HEK293 (cell line): ENCODE measurements at regions not wholly inside any gene's neighbourhood (a gene's known extent, or its start where the extent isn't known, plus 50 kb on each side); places are given as distances from the start of the nearest gene placed in this dataset.

ENCODE experiments used
- CTCF ChIA-PET: fragments of 350-600 bp; formaldehyde crosslinking; extraction: SDS; loops from one replicate; lab custom pipeline; 2021; ENCODE audit warnings: antibody characterized with exemption; lab: Yijun Ruan, JAX
- POLR2A ChIA-PET: fragments of 300-600 bp; formaldehyde crosslinking; extraction: SDS; loops from one replicate; lab custom pipeline; 2020; ENCODE audit warnings: antibody characterized with exemption, inconsistent platforms; lab: Yijun Ruan, JAX
- H3K27ac ChIP-seq: fragments of 200-500 bp; sonication (Bioruptor generic); 2 replicates; pipeline ENCODE4 v1.5.1; 2014; ENCODE audit warnings: low read depth, low read length, control low read depth, inconsistent platforms; ENCODE audit errors: extremely low read depth
- H3K36me3 ChIP-seq, 2 experiments: fragments of 200-500 bp in 1 of 2; sonication (Bioruptor generic) in 1 of 2; 1 replicate in 1 of 2; 2 replicates in 1 of 2; pipeline ENCODE4 v1.5.1; 2014 to 2017; ENCODE audit warnings: inconsistent platforms in 2 of 2, low read length in 2 of 2; ENCODE audit not compliant: control insufficient read depth in 2 of 2, insufficient read depth in 1 of 2
- H3K4me1 ChIP-seq: fragments of 200-500 bp; sonication (Bioruptor generic); 2 replicates; pipeline ENCODE4 v1.5.1; 2014; ENCODE audit warnings: mild to moderate bottlenecking, low read length, inconsistent platforms; ENCODE audit not compliant: control insufficient read depth, insufficient read depth
- H3K4me3 ChIP-seq: 2 replicates; pipeline ENCODE4 v1.5.1; 2011; ENCODE audit warnings: low read depth, mild to moderate bottlenecking, control low read depth, low read length, moderate library complexity
- H3K9me3 ChIP-seq: fragments of 200-500 bp; sonication (Bioruptor generic); 2 replicates; pipeline ENCODE4 v1.5.1; 2014; ENCODE audit warnings: low read depth, low read length, inconsistent platforms; ENCODE audit not compliant: control insufficient read depth, insufficient read depth
- GLI2 ChIP-seq: fragments of 450-650 bp; formaldehyde crosslinking; IDR thresholded peaks from 2 replicates; pipeline ENCODE4; 2017; ENCODE audit warnings: missing biosample characterization, missing genetic modification characterization, low read depth, borderline replicate concordance
- GLIS1 ChIP-seq: fragments of 450-650 bp; formaldehyde crosslinking; IDR thresholded peaks from 2 replicates; pipeline ENCODE4 v1.5.1; 2016; ENCODE audit warnings: missing biosample characterization, missing genetic modification characterization
- HOXC10 ChIP-seq: sonication (generic); formaldehyde crosslinking; IDR thresholded peaks from 2 replicates; pipeline ENCODE4 v1.8.1; 2023; ENCODE audit warnings: mild to moderate bottlenecking, missing genetic modification reagents
- MZF1 ChIP-seq: fragments of 450-650 bp; formaldehyde crosslinking; IDR thresholded peaks from 2 replicates; pipeline ENCODE4 v1.5.1; 2017; ENCODE audit warnings: missing biosample characterization, missing genetic modification characterization, borderline replicate concordance
- OSR2 ChIP-seq: fragments of 450-650 bp; formaldehyde crosslinking; IDR thresholded peaks from 2 replicates; pipeline ENCODE4 v1.5.1; 2016; ENCODE audit warnings: missing biosample characterization, missing genetic modification characterization
- SCRT2 ChIP-seq: fragments of 450-650 bp; formaldehyde crosslinking; IDR thresholded peaks from 2 replicates; pipeline ENCODE4 v1.5.1; 2016; ENCODE audit warnings: missing biosample characterization, missing genetic modification characterization
- SETDB1 ChIP-seq: IDR thresholded peaks from one replicate; pipeline ENCODE4 v1.6.1; 2017; ENCODE audit warnings: mild to moderate bottlenecking, low read length, moderate library complexity, mixed read lengths; ENCODE audit not compliant: insufficient read length
- SP7 ChIP-seq: fragments of 450-650 bp; formaldehyde crosslinking; IDR thresholded peaks from 2 replicates; pipeline ENCODE4 v1.5.1; 2016; ENCODE audit warnings: missing biosample characterization, missing genetic modification characterization
- ZBTB44 ChIP-seq: fragments of 450-650 bp; IDR thresholded peaks from 2 replicates; pipeline ENCODE4 v1.5.1; 2018; ENCODE audit warnings: missing biosample characterization, mild to moderate bottlenecking, missing genetic modification characterization
- ZFP41 ChIP-seq: fragments of 450-650 bp; formaldehyde crosslinking; IDR thresholded peaks from 2 replicates; pipeline ENCODE4 v1.5.1; 2016; ENCODE audit warnings: missing biosample characterization, missing genetic modification characterization, borderline replicate concordance
- ZNF184 ChIP-seq: fragments of 450-650 bp; IDR thresholded peaks from 2 replicates; pipeline ENCODE4 v1.5.1; 2018; ENCODE audit warnings: missing biosample characterization, mild to moderate bottlenecking, missing genetic modification characterization
- ZNF223 ChIP-seq: fragments of 450-650 bp; formaldehyde crosslinking; IDR thresholded peaks from 2 replicates; pipeline ENCODE4 v1.5.1; 2016; ENCODE audit warnings: missing biosample characterization, missing genetic modification characterization
- ZNF248 ChIP-seq: fragments of 450-650 bp; formaldehyde crosslinking; IDR thresholded peaks from 2 replicates; pipeline ENCODE4 v1.5.1; 2017; ENCODE audit warnings: missing biosample characterization, missing genetic modification characterization
- ZNF311 ChIP-seq: fragments of 450-650 bp; formaldehyde crosslinking; IDR thresholded peaks from 2 replicates; pipeline ENCODE4 v1.5.1; 2017; ENCODE audit warnings: missing biosample characterization, missing genetic modification characterization, borderline replicate concordance
- ZNF335 ChIP-seq: fragments of 450-650 bp; formaldehyde crosslinking; conservative IDR thresholded peaks from 2 replicates; pipeline ENCODE4 v1.5.1; 2016; ENCODE audit warnings: missing biosample characterization, missing genetic modification characterization
- ZNF398 ChIP-seq: fragments of 450-650 bp; formaldehyde crosslinking; IDR thresholded peaks from 2 replicates; pipeline ENCODE4 v1.5.1; 2017; ENCODE audit warnings: missing biosample characterization, missing genetic modification characterization
- ZNF548 ChIP-seq: fragments of 450-650 bp; formaldehyde crosslinking; IDR thresholded peaks from 2 replicates; pipeline ENCODE4 v1.5.1; 2016; ENCODE audit warnings: missing biosample characterization, missing genetic modification characterization
- ZNF558 ChIP-seq: fragments of 450-650 bp; formaldehyde crosslinking; IDR thresholded peaks from 2 replicates; pipeline ENCODE4 v1.5.1; 2016; ENCODE audit warnings: missing biosample characterization, missing genetic modification characterization
- ZNF571 ChIP-seq: fragments of 450-650 bp; formaldehyde crosslinking; IDR thresholded peaks from 2 replicates; pipeline ENCODE4 v1.5.0; 2017; ENCODE audit warnings: missing biosample characterization, missing genetic modification characterization
- ZNF580 ChIP-seq: fragments of 450-650 bp; formaldehyde crosslinking; IDR thresholded peaks from 2 replicates; pipeline ENCODE4 v1.5.1; 2016; ENCODE audit warnings: missing biosample characterization, missing genetic modification characterization
- ZNF629 ChIP-seq: fragments of 450-650 bp; formaldehyde crosslinking; IDR thresholded peaks from 2 replicates; pipeline ENCODE4 v1.5.1; 2017; ENCODE audit warnings: missing biosample characterization, missing genetic modification characterization
- ZNF639 ChIP-seq: fragments of 450-650 bp; formaldehyde crosslinking; IDR thresholded peaks from 2 replicates; pipeline ENCODE4 v1.5.1; 2016; ENCODE audit warnings: missing biosample characterization, missing genetic modification characterization
- ZNF701 ChIP-seq: fragments of 450-650 bp; formaldehyde crosslinking; IDR thresholded peaks from 2 replicates; pipeline ENCODE4 v1.5.1; 2016; ENCODE audit warnings: missing biosample characterization, missing genetic modification characterization
- ZNF704 ChIP-seq: fragments of 450-650 bp; formaldehyde crosslinking; IDR thresholded peaks from 2 replicates; pipeline ENCODE4 v1.5.1; 2016; ENCODE audit warnings: missing biosample characterization, missing genetic modification characterization
- ZNF707 ChIP-seq: fragments of 450-650 bp; formaldehyde crosslinking; IDR thresholded peaks from 2 replicates; pipeline ENCODE4 v1.5.1; 2016; ENCODE audit warnings: missing biosample characterization, missing genetic modification characterization
- ZNF791 ChIP-seq: fragments of 450-650 bp; formaldehyde crosslinking; IDR thresholded peaks from 2 replicates; pipeline ENCODE4 v1.5.1; 2016; ENCODE audit warnings: missing biosample characterization, missing genetic modification characterization
- ZNF837 ChIP-seq: fragments of 450-650 bp; formaldehyde crosslinking; IDR thresholded peaks from 2 replicates; pipeline ENCODE4 v1.5.1; 2016; ENCODE audit warnings: missing biosample characterization, missing genetic modification characterization
- ZSCAN23 ChIP-seq: fragments of 450-650 bp; formaldehyde crosslinking; IDR thresholded peaks from 2 replicates; pipeline ENCODE4 v1.5.1; 2016; ENCODE audit warnings: missing biosample characterization, missing genetic modification characterization

- TF ChIP-seq ZNF837, result no peak
- no peak for TF ChIP-seq ZNF335 (tag by site-specific recombination)
- 0 out of 2 replicates have a peak, but pooled peaks have one; percentile 10 for TF ChIP-seq SCRT2 (tag by site-specific recombination)
- 0 out of 2 replicates have a peak, but pooled peaks have one; percentile 16 for TF ChIP-seq ZNF580
- no peak for TF ChIP-seq ZNF791 (tag by site-specific recombination)
- no peak for TF ChIP-seq ZNF571
- TF ChIP-seq SP7 (tag by site-specific recombination), result peak; percentile 54; the same call in 1 of the 2 replicates
- peak; percentile 87 for TF ChIP-seq ZNF184 (tag by site-specific recombination)
- TF ChIP-seq ZNF629 (tag by site-specific recombination), result peak; percentile 69
- TF ChIP-seq ZSCAN23 (tag by site-specific recombination), result no peak
- peak; percentile 39; the same call in 1 of the 2 replicates for TF ChIP-seq ZNF398 (tag by site-specific recombination)
- TF ChIP-seq GLIS1, result peak; percentile 94
- TF ChIP-seq ZBTB44 (tag by site-specific recombination), result no peak
Measured at GRCh38 chr6:47180633-47181032, 129.1 kb downstream of the TNFRSF21 start (continued).

GRCh38 chr6:47179286-47179685, 130.4 kb downstream of the TNFRSF21 start:
- POLR2A ChIA-PET, result no interaction called here
- no peaks in the 10 kb centered on the region for H3K36me3 ChIP-seq
- peaks cover 4% of the 10 kb centered on the region for H3K4me1 ChIP-seq
- H3K27ac ChIP-seq, result no peak overlapping the region
- H3K9me3 ChIP-seq, result no peaks in the 10 kb centered on the region
- CTCF ChIA-PET, result no interaction called here
- no peak overlapping the region for H3K4me3 ChIP-seq
- TF ChIP-seq ZNF311 (tag by site-specific recombination), result no peak
- TF ChIP-seq ZNF548, result no peak
- no peak for TF ChIP-seq GLIS1
- no peak for TF ChIP-seq GLI2
- no peak for TF ChIP-seq ZNF639
- no peak for TF ChIP-seq ZNF701 (tag by site-specific recombination)
- TF ChIP-seq SETDB1, result no peak
- TF ChIP-seq ZNF707, result no peak
- no peak for TF ChIP-seq ZFP41 (tag by site-specific recombination)
- no peak for TF ChIP-seq ZNF704
- TF ChIP-seq ZNF248 (tag by site-specific recombination), result no peak
- no peak for TF ChIP-seq ZNF398 (tag by site-specific recombination)
- TF ChIP-seq HOXC10, result no peak
- no peak for TF ChIP-seq OSR2 (tag by site-specific recombination)
- no peak for TF ChIP-seq ZNF558 (tag by site-specific recombination)
- no peak for TF ChIP-seq ZNF571
- TF ChIP-seq MZF1 (tag by site-specific recombination), result no peak
- TF ChIP-seq ZNF223 (tag by site-specific recombination), result no peak
